ENCODE measurements at regions not wholly inside any gene's neighbourhood (a gene's known extent, or its start where the extent isn't known, plus 50 kb on each side); places are given as distances from the start of the nearest gene placed in this dataset.

GRCh38 chr10:107899075-107899474 lies 734.6 kb upstream of the SORCS1 start:
- no peak overlapping the region for H3K27ac ChIP-seq (ENCODE audit: low read length in 2 of 2)
- no peaks in the 10 kb centered on the region for H3K79me2 ChIP-seq (ENCODE audit: control insufficient read depth, insufficient read depth, low read length)
- DNase-seq (no peak), ATAC-seq (ENCODE audit: low read depth) (no peak)
- no peak overlapping the region for H3K27ac Mint-ChIP-seq
- H3K36me3 ChIP-seq (replicated peaks in 1 of 2; ENCODE audit: control extremely low read depth in 1 of 2, control insufficient read depth in 1 of 2, extremely low read depth in 1 of 2, insufficient read depth in 2 of 2, low read length in 1 of 2) = no peaks in the 10 kb centered on the region
- no peaks in the 10 kb centered on the region for H3K4me1 ChIP-seq (ENCODE audit: control insufficient read depth in 2 of 2, insufficient read depth in 2 of 2, low read length in 2 of 2)
- 95% methylated on average over 4 of the region's 4 CpGs for WGBS (ENCODE audit: insufficient coverage)
- H2AFZ ChIP-seq (ENCODE audit: insufficient read depth, low read depth, low read length, poor library complexity, severe bottlenecking) = no peak overlapping the region
- H3K9ac ChIP-seq (ENCODE audit: low read length) = no peak overlapping the region
- no peaks in the 10 kb centered on the region for H4K20me1 ChIP-seq (ENCODE audit: control insufficient read depth, insufficient read depth, low read length, poor library complexity, severe bottlenecking)
- intact Hi-C loops (cut with micrococcal nuclease) = no loop called here
- peaks cover 0 to 3% (median 0%) of the 10 kb centered on the region in 3 donors for H3K9me3 ChIP-seq (ENCODE audit: control extremely low read depth in 1 of 3, control insufficient read depth in 2 of 3, insufficient read depth in 1 of 3, low read length in 2 of 3)
- no peaks in the 10 kb centered on the region for H3K9me3 Mint-ChIP-seq (ENCODE audit: insufficient read depth)
- H3K27me3 ChIP-seq (replicated peaks in 1 of 4; ENCODE audit: control extremely low read depth in 1 of 4, control insufficient read depth in 3 of 4, insufficient read depth in 4 of 4, low read length in 3 of 4) = no peaks in the 10 kb centered on the region
- no peak overlapping the region for H3K4me2 ChIP-seq (replicated peaks; ENCODE audit: low read depth, low read length, poor library complexity, severe bottlenecking)
- no peak overlapping the region for H3K4me3 Mint-ChIP-seq
- no peak overlapping the region for H3K4me3 ChIP-seq (ENCODE audit: control extremely low read depth in 1 of 5, extremely low read depth in 1 of 5, insufficient read depth in 1 of 5, low read depth in 2 of 5, low read length in 4 of 5)
- no peaks in the 10 kb centered on the region for H3K27me3 Mint-ChIP-seq
- no peak for TF ChIP-seq EZH2 (IDR thresholded peaks at IDR 0.05; ENCODE audit: borderline replicate concordance, insufficient read depth, low read depth, low read length, poor library complexity, severe bottlenecking)
- TF ChIP-seq, protein P1, sequence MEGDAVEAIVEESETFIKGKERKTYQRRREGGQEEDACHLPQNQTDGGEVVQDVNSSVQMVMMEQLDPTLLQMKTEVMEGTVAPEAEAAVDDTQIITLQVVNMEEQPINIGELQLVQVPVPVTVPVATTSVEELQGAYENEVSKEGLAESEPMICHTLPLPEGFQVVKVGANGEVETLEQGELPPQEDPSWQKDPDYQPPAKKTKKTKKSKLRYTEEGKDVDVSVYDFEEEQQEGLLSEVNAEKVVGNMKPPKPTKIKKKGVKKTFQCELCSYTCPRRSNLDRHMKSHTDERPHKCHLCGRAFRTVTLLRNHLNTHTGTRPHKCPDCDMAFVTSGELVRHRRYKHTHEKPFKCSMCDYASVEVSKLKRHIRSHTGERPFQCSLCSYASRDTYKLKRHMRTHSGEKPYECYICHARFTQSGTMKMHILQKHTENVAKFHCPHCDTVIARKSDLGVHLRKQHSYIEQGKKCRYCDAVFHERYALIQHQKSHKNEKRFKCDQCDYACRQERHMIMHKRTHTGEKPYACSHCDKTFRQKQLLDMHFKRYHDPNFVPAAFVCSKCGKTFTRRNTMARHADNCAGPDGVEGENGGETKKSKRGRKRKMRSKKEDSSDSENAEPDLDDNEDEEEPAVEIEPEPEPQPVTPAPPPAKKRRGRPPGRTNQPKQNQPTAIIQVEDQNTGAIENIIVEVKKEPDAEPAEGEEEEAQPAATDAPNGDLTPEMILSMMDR (IDR thresholded peaks at IDR 0.05) = no peak
- POLR2A ChIA-PET = no interaction called here
- CTCF ChIA-PET = no interaction called here
- peaks cover 3% of the 10 kb centered on the region for H3K4me1 Mint-ChIP-seq

DNA sequence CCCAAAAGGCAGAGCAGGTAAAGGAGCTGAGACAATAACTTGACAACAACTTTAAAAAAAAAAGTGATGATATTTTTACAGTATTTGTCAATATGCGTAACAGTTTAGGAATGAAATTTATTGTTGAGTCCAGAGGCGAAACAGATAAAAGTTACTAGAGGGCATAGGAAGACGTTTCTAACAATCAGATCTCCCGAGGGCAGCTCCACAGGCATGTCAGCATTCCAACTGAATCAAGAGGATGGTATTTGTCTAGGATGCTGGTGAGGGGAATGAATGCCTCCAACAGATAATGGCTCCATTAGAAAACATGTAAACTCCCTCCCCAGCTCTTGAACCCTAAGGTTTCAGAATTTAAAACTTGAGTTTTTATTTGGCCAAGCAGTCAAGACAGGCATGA lies 733.9 kb upstream of the SORCS1 start:
- no peaks in the 10 kb centered on the region for H3K9me3 Mint-ChIP-seq (ENCODE audit: insufficient read depth)
- no peaks in the 10 kb centered on the region for H4K20me1 ChIP-seq (ENCODE audit: control insufficient read depth, insufficient read depth, low read length, poor library complexity, severe bottlenecking)
- no peaks in the 10 kb centered on the region for H3K27me3 Mint-ChIP-seq
- POLR2A ChIA-PET = no interaction called here
- H3K27ac Mint-ChIP-seq = no peak overlapping the region
- peaks cover 0 to 3% (median 0%) of the 10 kb centered on the region in 3 donors for H3K9me3 ChIP-seq (ENCODE audit: control extremely low read depth in 1 of 3, control insufficient read depth in 2 of 3, insufficient read depth in 1 of 3, low read length in 2 of 3)
- TF ChIP-seq EZH2 (IDR thresholded peaks at IDR 0.05; ENCODE audit: borderline replicate concordance, insufficient read depth, low read depth, low read length, poor library complexity, severe bottlenecking) = no peak
- TF ChIP-seq, protein P1 (IDR thresholded peaks at IDR 0.05) = no peak
- no peaks in the 10 kb centered on the region for H3K36me3 ChIP-seq (replicated peaks in 1 of 2; ENCODE audit: control extremely low read depth in 1 of 2, control insufficient read depth in 1 of 2, extremely low read depth in 1 of 2, insufficient read depth in 2 of 2, low read length in 1 of 2)
- 57% methylated on average over 3 of the region's 4 CpGs for WGBS (ENCODE audit: insufficient coverage)
- H3K4me1 Mint-ChIP-seq = peaks cover 3% of the 10 kb centered on the region
- no peak overlapping the region for H3K4me2 ChIP-seq (replicated peaks; ENCODE audit: low read depth, low read length, poor library complexity, severe bottlenecking)
- no peak overlapping the region for H3K27ac ChIP-seq (ENCODE audit: low read length in 2 of 2)
- no peaks in the 10 kb centered on the region for H3K79me2 ChIP-seq (ENCODE audit: control insufficient read depth, insufficient read depth, low read length)
- no peak overlapping the region for H2AFZ ChIP-seq (ENCODE audit: insufficient read depth, low read depth, low read length, poor library complexity, severe bottlenecking)
- no peak overlapping the region for H3K9ac ChIP-seq (ENCODE audit: low read length)
- intact Hi-C loops (cut with micrococcal nuclease) = no loop called here
- CTCF ChIA-PET = no interaction called here
- H3K27me3 ChIP-seq (replicated peaks in 1 of 4; ENCODE audit: control extremely low read depth in 1 of 4, control insufficient read depth in 3 of 4, insufficient read depth in 4 of 4, low read length in 3 of 4) = no peaks in the 10 kb centered on the region
- ATAC-seq (ENCODE audit: low read depth) (no peak), DNase-seq (no peak)
- no peak overlapping the region for H3K4me3 ChIP-seq (ENCODE audit: control extremely low read depth in 1 of 5, extremely low read depth in 1 of 5, insufficient read depth in 1 of 5, low read depth in 2 of 5, low read length in 4 of 5)
- no peaks in the 10 kb centered on the region for H3K4me1 ChIP-seq (ENCODE audit: control insufficient read depth in 2 of 2, insufficient read depth in 2 of 2, low read length in 2 of 2)
- H3K4me3 Mint-ChIP-seq = no peak overlapping the region

Data from B cell (primary cell).